Stomach (tissue), 8 donors: ENCODE measurements at regions not wholly inside any gene's neighbourhood (a gene's known extent, or its start where the extent isn't known, plus 50 kb on each side); places are given as distances from the start of the nearest gene placed in this dataset.

Experiments
- DNase-seq, 2 donors: peaks; one replicate each; pipeline versions ENCODE4 v3.0.0 to v3.0.0-alpha.2; 2013 to 2019
- H3K27ac ChIP-seq, 5 donors: fragments of 200-600 bp in 4 of 5; sonication (generic) in 4 of 5; one replicate each; pipeline ENCODE4 v1.5.1; 2013 to 2019; ENCODE audit warnings: mild to moderate bottlenecking in 1 of 5, moderate library complexity in 1 of 5
- H3K27me3 ChIP-seq, 3 donors: fragments of 200-600 bp; sonication (generic); one replicate each; pipeline ENCODE4 v1.5.1; 2017 to 2019; ENCODE audit warnings: mixed run types in 1 of 3
- H3K36me3 ChIP-seq, 4 donors: fragments of 200-600 bp; sonication (generic); 1 replicate in 3 of 4; 2 replicates in 1 of 4; pipeline ENCODE4 v1.5.1; 2016 to 2019
- H3K4me1 ChIP-seq, 4 donors: fragments of 200-600 bp; sonication (generic); one replicate each; pipeline ENCODE4 v1.5.1; 2016 to 2019
- H3K4me3 ChIP-seq, 4 donors: fragments of 200-600 bp; sonication (generic) in 3 of 4; one replicate each; pipeline ENCODE4 v1.5.1; 2016 to 2019; ENCODE audit warnings: mild to moderate bottlenecking in 1 of 4
- H3K9me3 ChIP-seq, 4 donors: fragments of 200-600 bp; sonication (generic); one replicate each; pipeline ENCODE4 v1.5.1; 2016 to 2019
- CTCF ChIP-seq, 7 experiments: fragments of 450-650 bp in 4 of 7; fragments of 200-600 bp in 3 of 7; sonication (generic) in 3 of 7; IDR thresholded peaks; one replicate each; pipeline ENCODE4 v1.5.1; 2016 to 2019; ENCODE audit warnings: antibody characterized with exemption in 7 of 7, control low read depth in 2 of 7, mild to moderate bottlenecking in 1 of 7
- EP300 ChIP-seq: sonication (generic); formaldehyde crosslinking; IDR thresholded peaks from one replicate; pipeline ENCODE4 v1.6.1; 2017; ENCODE audit warnings: antibody characterized with exemption
- POLR2A ChIP-seq, 4 donors: fragments of 450-650 bp; IDR thresholded peaks; one replicate each; pipeline ENCODE4 v1.6.1; 2016; ENCODE audit warnings: antibody characterized with exemption in 4 of 4, control low read depth in 2 of 4, mild to moderate bottlenecking in 1 of 4, moderate library complexity in 1 of 4
- POLR2AphosphoS5 ChIP-seq, 3 donors: sonication (generic); formaldehyde crosslinking; IDR thresholded peaks; one replicate each; pipeline ENCODE4 v1.6.1; 2016; ENCODE audit warnings: antibody characterized with exemption in 3 of 3
- WGBS, 5 donors: extraction: QIAGEN DNeasy Blood & Tissue Kit in 3 of 5; methylation state at CpG; one replicate each; pipeline versions ENCODE4 v1.1.5 to v1.1.7; 2013 to 2018; 5-methylcytosine and 5-hydroxymethylcytosine counted together
- intact Hi-C: fragments of 100-400 bp; cut with DNase I; formaldehyde crosslinking; loops from one replicate; pipeline ENCODE4 v1.15.1; 2023; ENCODE audit warnings: low total_unique reads
- donor health status: healthy with polysubstance abuse.
- donor health status: Bipolar disorder and iron deficiency.
- donor health status: healthy.

DNA sequence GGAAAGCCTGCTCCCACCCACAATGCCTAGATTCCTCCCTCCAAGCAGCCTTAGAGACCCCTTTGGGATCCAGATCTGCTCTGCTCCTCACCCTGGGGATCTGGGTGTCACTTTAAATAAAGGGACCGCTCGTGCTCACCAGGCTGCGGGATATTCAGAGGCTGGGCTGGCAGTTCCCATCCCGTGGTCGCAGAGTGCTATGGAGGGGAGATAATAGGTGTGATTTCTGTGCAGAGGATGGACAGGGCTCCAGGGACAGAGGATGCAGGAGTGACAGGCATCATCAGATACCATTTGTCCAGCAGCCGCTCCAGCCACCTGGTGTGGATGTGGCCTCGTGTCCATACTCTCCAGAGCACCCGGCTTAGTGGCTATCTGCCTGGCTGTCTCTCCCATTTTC is 415.9 kb upstream of the SULF2 start:
- TF ChIP-seq POLR2AphosphoS5 (IDR thresholded peaks at IDR 0.05): no peak
- no peak for TF ChIP-seq POLR2A (IDR thresholded peaks at IDR 0.05)
- TF ChIP-seq EP300: no peak
- TF ChIP-seq CTCF (IDR thresholded peaks at IDR 0.05): no peak
- intact Hi-C loops: no loop called here
- H3K4me1 ChIP-seq: no peaks in the 10 kb centered on the region
- H3K9me3 ChIP-seq: no peaks in the 10 kb centered on the region
- 73 to 84% (median 80%) methylated on average over 7 to 8 of the region's 8 CpGs for WGBS, 5 donors
- DNase-seq: no peak
- H3K4me3 ChIP-seq: no peak overlapping the region
- no peaks in the 10 kb centered on the region for H3K36me3 ChIP-seq
- H3K27me3 ChIP-seq: peaks cover 0 to 16% (median 0%) of the 10 kb centered on the region in 3 donors
- H3K27ac ChIP-seq: no peak overlapping the region

- H3K4me1 ChIP-seq: no peaks in the 10 kb centered on the region
- no peaks in the 10 kb centered on the region for H3K9me3 ChIP-seq
- H3K27me3 ChIP-seq: peaks cover 0 to 16% (median 0%) of the 10 kb centered on the region in 3 donors
- H3K27ac ChIP-seq: no peak overlapping the region
- H3K4me3 ChIP-seq: no peak overlapping the region
- TF ChIP-seq EP300: no peak
- TF ChIP-seq POLR2AphosphoS5 (IDR thresholded peaks at IDR 0.05): no peak
- TF ChIP-seq CTCF (IDR thresholded peaks at IDR 0.05): no peak
- no peak for TF ChIP-seq POLR2A (IDR thresholded peaks at IDR 0.05)
- no peak for DNase-seq
- no peaks in the 10 kb centered on the region for H3K36me3 ChIP-seq
- 68 to 78% (median 74%) methylated on average over 8 of the region's 8 CpGs for WGBS, 5 donors
- intact Hi-C loops: no loop called here
Measured at GRCh38 chr20:48198929-48199451, 413.7 kb upstream of the SULF2 start.

GRCh38 chr20:48197066-48197465 is 411.8 kb upstream of the SULF2 start:
- 59 to 83% (median 79%) methylated on average over 14 of the region's 14 CpGs for WGBS, 5 donors
- peak in 1 of 2 donors; percentile 51 for DNase-seq
- intact Hi-C loops: no loop called here
- TF ChIP-seq POLR2A (IDR thresholded peaks at IDR 0.05): no peak
- TF ChIP-seq CTCF (IDR thresholded peaks at IDR 0.05): no peak
- no peak for TF ChIP-seq POLR2AphosphoS5 (IDR thresholded peaks at IDR 0.05)
- no peak for TF ChIP-seq EP300
- H3K27me3 ChIP-seq: peaks cover 0 to 15% (median 0%) of the 10 kb centered on the region in 3 donors
- H3K4me3 ChIP-seq: no peak overlapping the region
- no peaks in the 10 kb centered on the region for H3K4me1 ChIP-seq
- H3K27ac ChIP-seq: no peak overlapping the region
- H3K9me3 ChIP-seq: no peaks in the 10 kb centered on the region
- no peaks in the 10 kb centered on the region for H3K36me3 ChIP-seq

- Histone ChIP-seq H3K36me3 (no peaks in the 10 kb centered on the region), H3K4me3 (no peak overlapping the region), H3K27ac (no peak overlapping the region), H3K9me3 (no peaks in the 10 kb centered on the region), H3K27me3 (peaks cover 0 to 9% (median 0%) of the 10 kb centered on the region in 3 donors), H3K4me1 (no peaks in the 10 kb centered on the region)
- TF ChIP-seq POLR2A (IDR thresholded peaks at IDR 0.05): no peak
- TF ChIP-seq EP300: no peak
- TF ChIP-seq CTCF (IDR thresholded peaks at IDR 0.05): no peak
- no peak for TF ChIP-seq POLR2AphosphoS5 (IDR thresholded peaks at IDR 0.05)
- intact Hi-C loops: no loop called here
- DNase-seq: no peak
- WGBS, 5 donors: 40 to 77% (median 50%) methylated on average over 9 to 10 of the region's 10 CpGs
Measured at GRCh38 chr20:48196486-48196885, 411.2 kb upstream of the SULF2 start.
